Esophagus squamous epithelium (tissue), 5 donors: ENCODE measurements at regions not wholly inside any gene's neighbourhood (a gene's known extent, or its start where the extent isn't known, plus 50 kb on each side); places are given as distances from the start of the nearest gene placed in this dataset.

Source experiments
- DNase-seq: peaks from one replicate; lab custom pipeline; 2025; lab: John Stamatoyannopoulos, UW
- H3K27ac ChIP-seq, 4 donors: fragments of 200-600 bp; sonication (generic); one replicate each; pipeline ENCODE4 v1.5.1; 2016 to 2019; ENCODE audit warnings: mild to moderate bottlenecking in 1 of 4
- H3K27me3 ChIP-seq, 4 donors: fragments of 200-600 bp; sonication (generic); 1 replicate in 3 of 4; 2 replicates in 1 of 4; pipeline versions ENCODE4 v1.5.1 to v1.6.0; 2017 to 2021; ENCODE audit warnings: antibody characterized with exemption in 1 of 4
- H3K36me3 ChIP-seq, 3 donors: fragments of 200-600 bp; sonication (generic); one replicate each; pipeline ENCODE4 v1.5.1; 2016 to 2019
- H3K4me1 ChIP-seq, 3 donors: fragments of 200-600 bp; sonication (generic); one replicate each; pipeline ENCODE4 v1.5.1; 2017 to 2019
- H3K4me3 ChIP-seq, 4 donors: fragments of 200-600 bp; sonication (generic); 1 replicate in 3 of 4; 2 replicates in 1 of 4; pipeline ENCODE4 v1.5.1; 2016 to 2019; ENCODE audit warnings: mild to moderate bottlenecking in 2 of 4, moderate library complexity in 1 of 4
- H3K9me3 ChIP-seq, 3 donors: fragments of 200-600 bp; sonication (generic); one replicate each; pipeline ENCODE4 v1.5.1; 2016 to 2019
- CTCF ChIP-seq, 6 experiments: fragments of 450-650 bp in 4 of 6; fragments of 200-600 bp in 2 of 6; sonication (generic) in 2 of 6; IDR thresholded peaks; one replicate each; pipeline ENCODE4 v1.5.1; 2016 to 2019; ENCODE audit warnings: antibody characterized with exemption in 6 of 6, mild to moderate bottlenecking in 4 of 6, moderate library complexity in 4 of 6
- POLR2A ChIP-seq, 4 donors: fragments of 450-650 bp; IDR thresholded peaks; one replicate each; pipeline ENCODE4 v1.6.1; 2017; ENCODE audit warnings: antibody characterized with exemption in 4 of 4, mild to moderate bottlenecking in 4 of 4, moderate library complexity in 3 of 4
- WGBS, 2 donors: methylation state at CpG; one replicate each; pipeline ENCODE4 v1.1.5; 2018; 5-methylcytosine and 5-hydroxymethylcytosine counted together
- intact Hi-C: fragments of 100-400 bp; cut with DNase I; formaldehyde crosslinking; loops from one replicate; pipeline ENCODE4 v1.15.0; 2022
- donor health status: DM: yes; HTN: yes; CAD: no.

GRCh38 chr13:109647053-109647452, 139.3 kb downstream of the IRS2 start:
- WGBS, 2 donors, result 43 to 76% methylated on average over 5 of the region's 5 CpGs
- H3K27ac ChIP-seq, result no peak overlapping the region
- no peaks in the 10 kb centered on the region for H3K36me3 ChIP-seq
- DNase-seq, result no peak
- intact Hi-C loops, result no loop called here
- no peak for TF ChIP-seq CTCF (IDR thresholded peaks at IDR 0.05)
- no peak for TF ChIP-seq POLR2A (IDR thresholded peaks at IDR 0.05)
- no peak overlapping the region for H3K4me3 ChIP-seq
- H3K9me3 ChIP-seq, result no peaks in the 10 kb centered on the region
- peaks cover 0 to 10% (median 4%) of the 10 kb centered on the region in 3 donors for H3K4me1 ChIP-seq
- peaks cover 0 to 4% (median 0%) of the 10 kb centered on the region in 4 donors for H3K27me3 ChIP-seq

GRCh38 chr13:109646423-109646822, 140.0 kb downstream of the IRS2 start:
- Histone ChIP-seq H3K27me3 (peaks cover 0 to 4% (median 0%) of the 10 kb centered on the region in 4 donors), H3K4me3 (no peak overlapping the region), H3K9me3 (peaks cover 0 to 4% (median 0%) of the 10 kb centered on the region in 3 donors), H3K4me1 (peaks cover 0 to 10% (median 4%) of the 10 kb centered on the region in 3 donors), H3K27ac (no peak overlapping the region), H3K36me3 (no peaks in the 10 kb centered on the region)
- no peak for DNase-seq
- WGBS, 2 donors, result 76 to 88% methylated on average over 5 of the region's 5 CpGs
- TF ChIP-seq CTCF (IDR thresholded peaks at IDR 0.05), result no peak
- no peak for TF ChIP-seq POLR2A (IDR thresholded peaks at IDR 0.05)
- intact Hi-C loops, result no loop called here

DNA sequence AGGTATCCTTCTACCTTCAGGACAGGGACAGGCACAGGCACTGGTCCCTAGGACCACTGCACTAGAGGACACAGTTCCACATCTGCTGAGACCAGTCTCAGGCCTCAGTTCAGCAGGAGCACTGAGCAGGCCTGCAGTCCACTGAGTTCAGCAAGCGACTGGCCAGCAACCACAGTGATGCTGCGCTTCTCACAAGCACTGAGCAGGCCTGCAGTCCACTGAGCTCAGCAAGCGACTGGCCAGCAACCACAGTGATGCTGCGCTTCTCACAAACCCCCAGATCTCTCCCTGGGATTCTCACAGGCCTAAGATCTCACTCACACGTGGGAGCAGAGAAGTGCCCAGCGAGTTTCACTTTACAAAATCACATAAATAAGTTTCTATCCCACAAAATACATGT, 140.6 kb downstream of the IRS2 start:
- H3K27me3 ChIP-seq, result peaks cover 0 to 4% (median 0%) of the 10 kb centered on the region in 4 donors
- peaks cover 0 to 10% (median 4%) of the 10 kb centered on the region in 3 donors for H3K4me1 ChIP-seq
- 84 to 98% methylated on average over 4 to 6 of the region's 6 CpGs for WGBS, 2 donors
- H3K4me3 ChIP-seq, result no peak overlapping the region
- no peak overlapping the region for H3K27ac ChIP-seq
- DNase-seq, result no peak
- no peaks in the 10 kb centered on the region for H3K36me3 ChIP-seq
- peaks cover 0 to 10% (median 0%) of the 10 kb centered on the region in 3 donors for H3K9me3 ChIP-seq
- intact Hi-C loops, result no loop called here
- no peak for TF ChIP-seq CTCF (IDR thresholded peaks at IDR 0.05)
- TF ChIP-seq POLR2A (IDR thresholded peaks at IDR 0.05), result no peak

DNA sequence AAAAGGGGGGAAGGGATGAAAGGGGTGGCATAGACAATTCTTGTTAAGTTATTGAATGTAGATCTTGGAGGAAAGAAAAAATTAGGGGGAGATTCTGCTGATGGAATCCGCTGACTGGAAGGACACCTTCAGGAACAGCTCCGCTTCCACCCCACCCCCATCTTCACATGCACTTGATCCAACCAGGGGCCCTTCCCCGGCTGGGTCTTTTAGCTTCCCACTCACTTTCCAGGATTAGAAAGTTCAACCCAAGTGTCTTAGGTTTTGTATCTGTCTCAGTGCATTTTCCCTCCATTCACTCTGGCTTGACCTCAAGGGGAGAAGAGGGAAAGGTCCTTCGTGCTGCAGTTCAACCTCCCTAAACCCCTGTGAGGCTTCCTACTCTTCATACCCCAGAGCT, 141.4 kb downstream of the IRS2 start:
- no peak for TF ChIP-seq POLR2A (IDR thresholded peaks at IDR 0.05)
- no peak for TF ChIP-seq CTCF (IDR thresholded peaks at IDR 0.05)
- WGBS, 2 donors, result 88 to 89% methylated on average over 3 to 4 of the region's 4 CpGs
- DNase-seq, result no peak
- Histone ChIP-seq H3K9me3 (peaks cover 0 to 18% (median 5%) of the 10 kb centered on the region in 3 donors), H3K4me1 (peaks cover 0 to 10% (median 4%) of the 10 kb centered on the region in 3 donors), H3K27ac (no peak overlapping the region), H3K36me3 (no peaks in the 10 kb centered on the region), H3K27me3 (peaks cover 0 to under 1% (median 0%) of the 10 kb centered on the region in 4 donors), H3K4me3 (no peak overlapping the region)
- intact Hi-C loops, result no loop called here

- Histone ChIP-seq H3K36me3 (no peaks in the 10 kb centered on the region), H3K9me3 (peaks cover 0 to 19% (median 5%) of the 10 kb centered on the region in 3 donors), H3K27me3 (no peaks in the 10 kb centered on the region), H3K4me1 (peaks cover 0 to 10% (median 4%) of the 10 kb centered on the region in 3 donors), H3K4me3 (no peak overlapping the region), H3K27ac (no peak overlapping the region)
- intact Hi-C loops, result no loop called here
- TF ChIP-seq CTCF (IDR thresholded peaks at IDR 0.05), result no peak
- no peak for TF ChIP-seq POLR2A (IDR thresholded peaks at IDR 0.05)
- WGBS, 2 donors, result 61 to 63% methylated on average over 4 of the region's 4 CpGs
- DNase-seq, result no peak
These were observed 142.2 kb downstream of the IRS2 start for GRCh38 chr13:109644069-109644750.
